Colonic mucosa (tissue), 4 donors: ENCODE measurements at regions not wholly inside any gene's neighbourhood (a gene's known extent, or its start where the extent isn't known, plus 50 kb on each side); places are given as distances from the start of the nearest gene placed in this dataset.

Experiments
- DNase-seq: peaks from one replicate; pipeline ENCODE4 v3.0.0-alpha.2; 2020
- H3K27ac ChIP-seq: fragments of 200-600 bp; one replicate; pipeline ENCODE4 v1.8.0; 2021
- H3K27me3 ChIP-seq: fragments of 200-600 bp; one replicate; pipeline ENCODE4 v1.8.0; 2021
- H3K36me3 ChIP-seq: fragments of 200-600 bp; one replicate; pipeline ENCODE4 v1.8.0; 2021
- H3K4me1 ChIP-seq: fragments of 200-600 bp; one replicate; pipeline ENCODE4 v1.8.0; 2021; ENCODE audit warnings: mild to moderate bottlenecking
- H3K4me3 ChIP-seq: fragments of 200-600 bp; one replicate; pipeline ENCODE4 v1.8.0; 2021
- H3K9ac ChIP-seq, 2 donors: one replicate each; pipeline ENCODE4 v1.7.0; 2013; ENCODE audit warnings: control low read depth in 2 of 2, low read depth in 2 of 2, low read length in 2 of 2
- H3K9me3 ChIP-seq: fragments of 200-600 bp; one replicate; pipeline ENCODE4 v1.8.0; 2021
- CTCF ChIP-seq: fragments of 200-600 bp; IDR thresholded peaks from one replicate; pipeline ENCODE4 v1.8.0; 2022; ENCODE audit warnings: antibody characterized with exemption, mild to moderate bottlenecking
- intact Hi-C: fragments of 100-400 bp; cut with DNase I; formaldehyde crosslinking; loops from one replicate; pipeline ENCODE4 v1.14.1; 2022
- donor health status: healthy.
- donor health status: DM: no; HTN: no; CAD: no.
- donor health status: DM: no; HTN: no; CAD: no.

GRCh38 chrX:110965409-110966090 is 130.4 kb upstream of the PAK3 start:
- Histone ChIP-seq H3K4me3 (no peak overlapping the region), H3K27me3 (no peaks in the 10 kb centered on the region), H3K4me1 (no peaks in the 10 kb centered on the region), H3K27ac (no peak overlapping the region), H3K36me3 (no peaks in the 10 kb centered on the region), H3K9me3 (no peaks in the 10 kb centered on the region), H3K9ac (no peak overlapping the region)
- intact Hi-C loops: no loop called here
- TF ChIP-seq CTCF: no peak
- DNase-seq: no peak

- Histone ChIP-seq H3K27ac (no peak overlapping the region), H3K9ac (no peak overlapping the region), H3K4me1 (no peaks in the 10 kb centered on the region), H3K4me3 (no peak overlapping the region), H3K9me3 (no peaks in the 10 kb centered on the region), H3K36me3 (no peaks in the 10 kb centered on the region), H3K27me3 (no peaks in the 10 kb centered on the region)
- intact Hi-C loops: no loop called here
- no peak for DNase-seq
- TF ChIP-seq CTCF: no peak
These were observed 131.2 kb upstream of the PAK3 start for GRCh38 chrX:110964786-110965185.

- Histone ChIP-seq H3K36me3 (no peaks in the 10 kb centered on the region), H3K4me1 (no peaks in the 10 kb centered on the region), H3K4me3 (no peak overlapping the region), H3K27ac (no peak overlapping the region), H3K9ac (no peak overlapping the region), H3K9me3 (no peaks in the 10 kb centered on the region), H3K27me3 (no peaks in the 10 kb centered on the region)
- no peak for DNase-seq
- no peak for TF ChIP-seq CTCF
- intact Hi-C loops: no loop called here
These were observed 133.5 kb upstream of the PAK3 start for GRCh38 chrX:110962451-110962850.

- Histone ChIP-seq H3K4me1 (no peaks in the 10 kb centered on the region), H3K27ac (no peak overlapping the region), H3K9ac (no peak overlapping the region), H3K36me3 (no peaks in the 10 kb centered on the region), H3K9me3 (no peaks in the 10 kb centered on the region), H3K27me3 (no peaks in the 10 kb centered on the region), H3K4me3 (no peak overlapping the region)
- intact Hi-C loops: no loop called here
- TF ChIP-seq CTCF: no peak
- no peak for DNase-seq
These were observed 140.3 kb upstream of the PAK3 start for GRCh38 chrX:110955706-110956105.

- Histone ChIP-seq H3K27me3 (no peaks in the 10 kb centered on the region), H3K9me3 (no peaks in the 10 kb centered on the region), H3K27ac (no peak overlapping the region), H3K4me1 (no peaks in the 10 kb centered on the region), H3K36me3 (no peaks in the 10 kb centered on the region), H3K4me3 (no peak overlapping the region), H3K9ac (no peak overlapping the region)
- DNase-seq: no peak
- intact Hi-C loops: no loop called here
- no peak for TF ChIP-seq CTCF
These were observed 141.4 kb upstream of the PAK3 start for GRCh38 chrX:110954428-110955100.
